A673 (cell line): ENCODE measurements at regions not wholly inside any gene's neighbourhood (a gene's known extent, or its start where the extent isn't known, plus 50 kb on each side); places are given as distances from the start of the nearest gene placed in this dataset.

Experiments used
- CTCF ChIP-seq: fragments of 300-800, 200-600 bp; sonication (generic); conservative IDR thresholded peaks from 2 replicates; pipeline ENCODE4 v1.5.1; 2017; ENCODE audit warnings: low read depth, mild to moderate bottlenecking, antibody characterized with exemption, low read length, moderate library complexity, mixed read lengths
- EZH2 ChIP-seq: fragments of 200-600 bp; sonication (generic); IDR thresholded peaks from 2 replicates; pipeline ENCODE4 v1.6.1; 2017; ENCODE audit warnings: borderline replicate concordance, low read depth, mild to moderate bottlenecking, mixed read lengths, antibody characterized with exemption, low read length; ENCODE audit not compliant: poor library complexity, severe bottlenecking

DNA sequence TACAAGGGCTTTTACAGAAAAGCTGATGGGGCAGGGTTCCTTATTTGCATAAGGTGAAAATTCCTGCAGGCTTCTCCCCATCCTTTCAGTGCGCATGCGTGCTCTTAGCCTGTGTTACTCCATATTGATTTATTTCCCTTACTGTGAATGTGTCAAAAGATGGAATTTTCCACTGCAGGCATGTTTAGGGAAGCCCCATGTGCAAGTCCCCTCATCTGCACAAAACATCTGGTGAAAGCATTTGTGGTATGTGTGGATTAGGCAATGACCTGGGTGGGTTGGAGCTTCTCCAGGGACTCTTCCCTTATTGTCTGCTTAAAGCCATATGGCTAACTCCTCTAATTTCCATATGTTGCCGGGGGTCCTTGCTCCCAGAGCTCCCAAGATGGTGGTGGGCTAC lies 912.7 kb upstream of the LRFN5 start:
- TF ChIP-seq EZH2 (no peak), CTCF (no peak)
